H9 (cell line): ENCODE measurements at regions not wholly inside any gene's neighbourhood (a gene's known extent, or its start where the extent isn't known, plus 50 kb on each side); places are given as distances from the start of the nearest gene placed in this dataset.

Experiments used
- DNase-seq: peaks from one replicate; pipeline ENCODE4 v3.0.0-alpha.2; 2017
- H2AFZ ChIP-seq: one replicate; pipeline ENCODE4 v1.6.1; 2013; ENCODE audit warnings: mild to moderate bottlenecking, low read length, control low read depth, moderate library complexity
- H2AK5ac ChIP-seq: 2 replicates; pipeline ENCODE4 v1.6.1; 2013; ENCODE audit warnings: low read length, control low read depth, mixed read lengths; ENCODE audit not compliant: insufficient read length
- H2BK120ac ChIP-seq: one replicate; pipeline ENCODE4 v1.6.1; 2013; ENCODE audit warnings: low read depth, mild to moderate bottlenecking, low read length, control low read depth, inconsistent platforms; ENCODE audit not compliant: poor library complexity, severe bottlenecking
- H2BK12ac ChIP-seq: 2 replicates; pipeline ENCODE4 v1.6.1; 2013; ENCODE audit warnings: low read length, control low read depth, mixed read lengths, low read depth; ENCODE audit not compliant: insufficient read length
- H2BK15ac ChIP-seq: 2 replicates; pipeline ENCODE4 v1.6.1; 2013; ENCODE audit warnings: low read depth, low read length, control low read depth
- H2BK20ac ChIP-seq: one replicate; pipeline ENCODE4 v1.6.1; 2013; ENCODE audit warnings: low read depth, mild to moderate bottlenecking, low read length, control low read depth, inconsistent platforms; ENCODE audit not compliant: poor library complexity, severe bottlenecking
- H2BK5ac ChIP-seq: 2 replicates; pipeline ENCODE4 v1.6.1; 2013; ENCODE audit warnings: low read length, control low read depth, mixed read lengths; ENCODE audit not compliant: insufficient read length
- H3K14ac ChIP-seq: 2 replicates; pipeline ENCODE4 v1.6.1; 2013; ENCODE audit warnings: low read length, control low read depth; ENCODE audit not compliant: insufficient read depth
- H3K18ac ChIP-seq: 2 replicates; pipeline ENCODE4 v1.6.1; 2013; ENCODE audit warnings: low read depth, mild to moderate bottlenecking, mixed read lengths, low read length, control low read depth; ENCODE audit not compliant: insufficient read length
- H3K23ac ChIP-seq: 2 replicates; pipeline ENCODE4 v1.6.1; 2013; ENCODE audit warnings: low read length, control low read depth, mixed read lengths, low read depth; ENCODE audit not compliant: insufficient read length
- H3K23me2 ChIP-seq: 2 replicates; pipeline ENCODE4 v1.6.1; 2013; ENCODE audit warnings: low read depth, mild to moderate bottlenecking, mixed read lengths, low read length, control low read depth; ENCODE audit not compliant: insufficient read length, poor library complexity, severe bottlenecking
- H3K27ac ChIP-seq: 2 replicates; pipeline ENCODE4 v1.5.1; 2013; ENCODE audit warnings: low read length, control low read depth, mixed read lengths, low read depth; ENCODE audit not compliant: insufficient read length
- H3K27me3 ChIP-seq: 2 replicates; pipeline ENCODE4 v1.6.1; 2013; ENCODE audit warnings: low read length, control low read depth, inconsistent platforms; ENCODE audit not compliant: insufficient read depth
- H3K4ac ChIP-seq: 2 replicates; pipeline ENCODE4 v1.6.1; 2013; ENCODE audit warnings: low read depth, mild to moderate bottlenecking, control low read depth, inconsistent platforms, low read length, moderate library complexity
- H3K4me1 ChIP-seq: 2 replicates; pipeline ENCODE4 v1.6.1; 2013; ENCODE audit warnings: low read length, control low read depth, inconsistent platforms; ENCODE audit not compliant: insufficient read depth
- H3K4me2 ChIP-seq: 2 replicates; pipeline ENCODE4 v1.6.1; 2013; ENCODE audit warnings: low read length, control low read depth, mixed read lengths; ENCODE audit not compliant: insufficient read length, insufficient read depth
- H3K56ac ChIP-seq: 2 replicates; pipeline ENCODE4 v1.6.1; 2013; ENCODE audit warnings: low read depth, mild to moderate bottlenecking, mixed read lengths, low read length, control low read depth; ENCODE audit not compliant: insufficient read length
- H3K79me1 ChIP-seq: 2 replicates; pipeline ENCODE4 v1.6.1; 2013; ENCODE audit warnings: low read depth, mild to moderate bottlenecking, moderate library complexity, low read length, control low read depth, inconsistent platforms; ENCODE audit not compliant: insufficient read depth, poor library complexity, severe bottlenecking
- H3K79me2 ChIP-seq: 2 replicates; pipeline ENCODE4 v1.6.1; 2013; ENCODE audit warnings: low read length, control low read depth, inconsistent platforms; ENCODE audit not compliant: insufficient read depth
- H3K9ac ChIP-seq: 2 replicates; pipeline ENCODE4 v1.6.1; 2013; ENCODE audit warnings: low read length, control low read depth, mixed read lengths; ENCODE audit not compliant: insufficient read length; ENCODE audit errors: extremely low read depth
- H3K9me3 ChIP-seq: one replicate; pipeline ENCODE4 v1.6.1; 2013; ENCODE audit warnings: low read depth, low read length, inconsistent platforms; ENCODE audit not compliant: control insufficient read depth
- H3T11ph ChIP-seq: one replicate; pipeline ENCODE4 v1.6.1; 2013; ENCODE audit warnings: mild to moderate bottlenecking, low read length, control low read depth, inconsistent platforms
- H4K20me1 ChIP-seq: one replicate; pipeline ENCODE4 v1.6.1; 2013; ENCODE audit not compliant: control insufficient read depth, insufficient read length, insufficient read depth
- H4K5ac ChIP-seq: 2 replicates; pipeline ENCODE4 v1.6.1; 2013; ENCODE audit warnings: low read depth, mild to moderate bottlenecking, mixed read lengths, low read length, control low read depth; ENCODE audit not compliant: insufficient read length
- H4K8ac ChIP-seq: replicated peaks from 2 replicates; pipeline ENCODE4 v1.6.1; 2013; ENCODE audit warnings: low read length, control low read depth, mixed read lengths, low read depth; ENCODE audit not compliant: insufficient read length
- H4K91ac ChIP-seq: 2 replicates; pipeline ENCODE4 v1.6.1; 2013; ENCODE audit warnings: low read depth, mild to moderate bottlenecking, moderate library complexity, mixed read lengths, low read length, control low read depth; ENCODE audit not compliant: insufficient read length
- H3K27ac Mint-ChIP-seq, 3 experiments: 2 replicates in 2 of 3; 3 replicates in 1 of 3; pipeline ENCODE4 v1.8.0; 2020 to 2021; ENCODE audit warnings: mixed read lengths in 3 of 3, mild to moderate bottlenecking in 1 of 3, moderate library complexity in 1 of 3
- H3K27me3 Mint-ChIP-seq: 2 replicates; pipeline ENCODE4 v1.8.0; 2021; ENCODE audit warnings: low read depth, mild to moderate bottlenecking, moderate library complexity, mixed read lengths
- H3K36me3 Mint-ChIP-seq, 3 experiments: 2 replicates in 2 of 3; 3 replicates in 1 of 3; pipeline ENCODE4 v1.8.0; 2020 to 2021; ENCODE audit warnings: low read depth in 3 of 3, mixed read lengths in 3 of 3; ENCODE audit not compliant: insufficient read depth in 1 of 3
- H3K4me1 Mint-ChIP-seq, 2 experiments: 2 replicates each; pipeline ENCODE4 v1.8.0; 2020; ENCODE audit warnings: mixed read lengths in 2 of 2
- H3K4me3 Mint-ChIP-seq, 2 experiments: 2 replicates in 1 of 2; 3 replicates in 1 of 2; pipeline ENCODE4 v1.8.0; 2020 to 2021; ENCODE audit warnings: mild to moderate bottlenecking in 2 of 2, mixed read lengths in 2 of 2, moderate library complexity in 1 of 2
- H3K9me3 Mint-ChIP-seq, 2 experiments: 2 replicates in 1 of 2; 3 replicates in 1 of 2; pipeline ENCODE4 v1.8.0; 2020; ENCODE audit warnings: mild to moderate bottlenecking in 2 of 2, mixed read lengths in 2 of 2, moderate library complexity in 1 of 2
- CTCF ChIP-seq: fragments of 200-600 bp; sonication (generic); conservative IDR thresholded peaks from 3 replicates; pipeline ENCODE4 v1.8.0; 2021; ENCODE audit warnings: antibody characterized with exemption, mild to moderate bottlenecking
- WGBS: extraction: QIAGEN DNeasy Blood & Tissue Kit; methylation state at CpG from one replicate; pipeline ENCODE4 v1.1.7; 2013; ENCODE audit warnings: missing lambda C conversion rate, low lambda C conversion rate, mixed read lengths; ENCODE audit not compliant: insufficient read length; ENCODE audit errors: extremely low coverage; 5-methylcytosine and 5-hydroxymethylcytosine counted together

GRCh38 chr14:82366803-82367202 lies 833.1 kb upstream of the SEL1L start:
- no peak overlapping the region for H2BK20ac ChIP-seq
- Mint-ChIP-seq H3K27me3 (no peaks in the 10 kb centered on the region), H3K4me3 (no peak overlapping the region), H3K4me1 (no peaks in the 10 kb centered on the region), H3K9me3 (no peaks in the 10 kb centered on the region; a peak in 2 of 5 replicates), H3K27ac (no peak overlapping the region), H3K36me3 (no peaks in the 10 kb centered on the region)
- no peak overlapping the region for H3K18ac ChIP-seq
- H4K20me1 ChIP-seq, result no peaks in the 10 kb centered on the region
- H3K27me3 ChIP-seq, result no peaks in the 10 kb centered on the region
- TF ChIP-seq CTCF, result peak; percentile 62; the same call in 2 of the 3 replicates
- H2BK5ac ChIP-seq, result no peak overlapping the region
- H4K8ac ChIP-seq, result no peak overlapping the region
- no peak overlapping the region for H3K27ac ChIP-seq
- H4K91ac ChIP-seq, result no peak overlapping the region
- no CpG with 5 or more reads among the region's 2 CpGs for WGBS
- H3K9ac ChIP-seq, result no peak overlapping the region
- H3K79me2 ChIP-seq, result no peaks in the 10 kb centered on the region
- DNase-seq, result no peak
- no peaks in the 10 kb centered on the region for H3K23me2 ChIP-seq
- H3K4me1 ChIP-seq, result no peaks in the 10 kb centered on the region
- H2AK5ac ChIP-seq, result no peak overlapping the region
- no peak overlapping the region for H3K4me2 ChIP-seq
- H3K14ac ChIP-seq, result no peak overlapping the region
- no peak overlapping the region for H4K5ac ChIP-seq
- H2BK12ac ChIP-seq, result no peak overlapping the region
- H2BK120ac ChIP-seq, result no peak overlapping the region
- no peaks in the 10 kb centered on the region for H3K9me3 ChIP-seq
- no peak overlapping the region for H3K56ac ChIP-seq
- no peak overlapping the region for H3K4ac ChIP-seq
- H3K79me1 ChIP-seq, result no peaks in the 10 kb centered on the region
- no peak overlapping the region for H3T11ph ChIP-seq
- no peak overlapping the region for H2AFZ ChIP-seq
- H2BK15ac ChIP-seq, result no peak overlapping the region
- H3K23ac ChIP-seq, result no peak overlapping the region
